GM21825 (cell line): ENCODE measurements at regions not wholly inside any gene's neighbourhood (a gene's known extent, or its start where the extent isn't known, plus 50 kb on each side); places are given as distances from the start of the nearest gene placed in this dataset.

Experiments used
- ATAC-seq: cut with Tn5 transposase; IDR thresholded peaks from one replicate; pipeline ENCODE4 v1.9.1; 2021; ENCODE audit warnings: mild to moderate bottlenecking, moderate library complexity; ENCODE audit not compliant: unreplicated experiment

GRCh38 chr5:159638954-159639559, 277.2 kb upstream of the ADRA1B start:
- no peak for ATAC-seq

DNA sequence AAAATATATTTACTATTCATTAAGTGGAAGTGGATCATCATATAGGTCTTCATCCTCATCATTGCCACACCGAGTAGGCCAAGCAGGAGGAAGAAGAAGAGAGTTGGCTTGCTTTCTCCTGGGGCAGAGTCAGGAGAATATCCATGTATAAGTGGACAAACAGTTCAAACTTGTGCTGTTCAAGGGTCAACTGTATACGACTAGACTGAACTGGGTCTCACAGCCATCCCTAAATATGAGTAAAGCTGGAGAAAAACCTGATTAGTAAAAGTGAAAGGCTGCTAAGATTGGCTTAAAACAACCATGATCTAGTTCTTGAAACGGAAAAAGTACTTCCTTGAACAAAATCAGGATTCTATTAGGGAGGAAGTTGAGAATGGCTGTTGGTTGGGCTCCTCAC, 276.7 kb upstream of the ADRA1B start:
- ATAC-seq: no peak

GRCh38 chr5:159640446-159640845, 275.8 kb upstream of the ADRA1B start:
- ATAC-seq: no peak

DNA sequence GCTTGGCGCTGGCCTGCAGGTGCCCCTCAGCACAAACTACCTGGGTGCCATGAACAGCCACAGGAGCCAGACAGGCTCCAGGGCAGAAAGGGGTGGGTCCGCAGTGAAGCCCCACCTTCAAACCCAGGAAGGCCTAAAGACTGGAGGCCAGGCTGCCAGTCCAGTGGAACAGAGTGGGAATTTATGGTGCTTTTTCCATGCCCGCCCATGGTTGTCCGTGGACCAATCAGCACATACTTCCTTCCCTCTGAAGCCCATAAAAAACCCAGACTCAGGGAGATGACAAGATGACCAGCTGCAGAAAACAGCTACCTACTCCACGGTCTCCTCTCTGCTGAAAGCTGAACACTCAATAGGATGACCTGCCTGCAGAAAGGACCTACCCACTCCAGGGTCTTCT, 275.4 kb upstream of the ADRA1B start:
- no peak for ATAC-seq

GRCh38 chr5:159641371-159642039, 274.8 kb upstream of the ADRA1B start:
- ATAC-seq: no peak

DNA sequence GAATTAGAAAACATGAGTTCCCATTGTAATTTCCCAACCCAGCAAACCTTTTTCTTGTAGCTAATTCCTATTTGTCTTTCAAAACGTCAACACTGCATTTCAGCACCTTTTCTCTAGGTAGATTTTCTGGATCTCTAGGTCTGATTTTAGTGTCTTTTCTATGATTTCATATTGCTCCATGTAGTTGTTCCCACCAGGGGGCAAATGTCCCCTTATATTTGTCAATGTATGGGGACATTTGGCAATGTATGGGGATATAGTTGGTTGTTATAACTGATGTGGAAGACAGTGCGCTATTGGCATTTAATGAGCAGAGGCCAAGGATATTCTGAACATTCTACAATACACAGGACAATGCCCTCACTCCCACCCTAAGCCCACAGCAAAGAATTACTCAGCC, 273.9 kb upstream of the ADRA1B start:
- ATAC-seq: no peak

DNA sequence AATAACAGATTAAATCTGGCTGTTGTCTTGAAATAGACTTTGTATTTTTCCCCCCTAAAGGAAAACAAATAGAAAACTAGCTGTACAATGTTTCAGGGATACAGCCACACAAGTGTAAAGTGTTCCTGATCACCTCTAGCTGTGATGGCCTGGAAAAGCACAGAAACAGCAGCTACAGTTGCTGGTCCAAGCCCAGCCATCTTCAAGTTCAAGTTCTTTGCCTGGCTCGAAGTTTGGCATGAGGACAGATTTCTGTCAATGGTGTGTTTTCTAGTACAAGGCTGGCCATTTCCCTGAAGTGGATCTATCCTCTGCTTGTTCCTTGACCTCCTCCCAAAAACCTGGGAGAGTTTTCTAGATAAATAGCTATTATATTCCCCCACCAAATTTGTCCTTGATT, 272.2 kb upstream of the ADRA1B start:
- no peak for ATAC-seq

- no peak for ATAC-seq
These were observed 271.0 kb upstream of the ADRA1B start for GRCh38 chr5:159645179-159645846.

DNA sequence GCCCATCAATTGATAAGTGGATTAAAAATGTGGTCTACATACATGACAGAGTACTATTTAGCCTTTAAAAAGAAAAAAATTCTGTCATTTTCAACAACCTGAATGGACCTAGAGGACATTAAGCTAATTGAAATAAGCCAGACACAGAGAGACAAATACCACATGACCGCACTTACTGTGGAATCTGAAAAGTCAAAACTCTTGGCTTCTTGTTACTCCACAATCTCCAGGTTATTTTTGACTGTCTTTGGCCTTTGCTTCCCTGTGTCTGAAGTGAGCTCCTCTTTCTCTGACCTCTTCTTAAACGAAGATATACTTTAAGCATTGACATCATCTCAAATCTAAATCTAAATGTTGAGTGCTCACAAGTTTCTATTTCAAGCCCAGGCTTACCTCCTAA, 265.5 kb upstream of the ADRA1B start:
- no peak for ATAC-seq

DNA sequence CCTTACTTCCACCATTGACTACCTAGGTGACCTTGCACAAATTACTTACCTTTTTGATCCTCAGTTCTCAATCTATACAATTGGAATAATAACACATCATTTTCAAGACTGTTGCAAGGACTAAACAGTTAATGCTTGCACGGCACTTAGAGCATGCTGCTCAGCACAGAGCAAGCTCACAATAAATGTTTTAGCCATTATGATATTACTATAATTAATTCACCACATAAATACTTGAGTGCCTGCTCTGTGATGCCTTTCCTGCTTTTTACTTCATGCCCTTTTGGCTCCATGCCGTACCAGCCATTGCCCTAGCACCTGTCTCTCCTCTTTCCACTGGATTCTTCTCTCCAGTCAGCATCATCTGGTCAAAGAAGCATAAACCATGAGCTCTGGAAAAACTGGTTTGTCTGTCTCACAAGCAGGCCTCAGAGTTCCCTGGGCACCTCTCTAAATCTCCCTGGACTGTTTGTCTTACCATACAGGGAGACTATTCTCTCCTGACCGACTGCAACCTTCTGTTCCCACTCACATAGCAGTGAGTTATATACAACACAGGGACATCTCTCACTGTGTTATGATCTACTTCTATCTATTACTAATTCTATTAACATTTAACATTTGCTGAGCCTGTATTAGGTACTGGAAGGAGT, 260.4 kb upstream of the ADRA1B start:
- no peak for ATAC-seq

- ATAC-seq: no peak
These were observed 259.0 kb upstream of the ADRA1B start for GRCh38 chr5:159657298-159657697.

- no peak for ATAC-seq
These were observed 258.5 kb upstream of the ADRA1B start for GRCh38 chr5:159657771-159658170.

GRCh38 chr5:159658266-159658925, 257.9 kb upstream of the ADRA1B start:
- ATAC-seq: no peak

DNA sequence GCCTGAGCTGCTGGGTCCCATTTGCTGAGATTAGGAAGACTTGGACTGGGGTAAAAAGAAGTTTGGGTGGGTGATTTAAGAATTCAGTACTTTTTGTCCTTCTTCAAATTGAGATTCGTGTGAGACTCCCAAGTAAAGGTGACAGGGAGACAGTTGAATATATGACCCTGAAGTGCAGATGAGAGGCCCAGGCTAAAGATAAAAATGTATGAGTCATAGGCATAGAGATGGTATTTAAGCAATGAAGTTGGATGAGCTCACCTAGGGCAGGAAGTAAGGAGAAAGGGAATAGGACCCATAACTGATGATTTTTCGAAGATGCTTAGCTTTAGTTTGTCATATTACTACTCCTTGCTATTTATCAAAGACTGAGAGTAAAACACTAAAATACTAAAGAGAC, 255.9 kb upstream of the ADRA1B start:
- no peak for ATAC-seq

DNA sequence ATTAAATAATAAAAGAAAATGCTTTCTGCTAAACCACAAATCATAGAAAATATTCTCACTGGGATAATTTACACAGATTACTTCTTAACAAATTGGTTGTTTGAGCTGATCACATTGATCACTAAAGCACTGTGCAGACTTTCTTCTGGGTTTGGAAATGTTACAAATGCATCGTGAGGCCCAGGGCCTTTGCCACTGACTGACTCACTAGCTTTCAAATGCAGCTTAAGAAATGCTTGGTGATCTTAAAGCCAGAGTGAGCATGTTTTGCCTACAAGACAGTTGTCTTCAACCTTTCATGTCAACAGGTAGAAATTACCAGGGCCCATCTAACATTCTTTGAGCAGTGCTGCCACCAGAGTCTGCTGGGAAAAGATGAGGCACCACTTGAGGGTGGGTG, 252.3 kb upstream of the ADRA1B start:
- no peak for ATAC-seq

- no peak for ATAC-seq
These were observed 249.0 kb upstream of the ADRA1B start for GRCh38 chr5:159667286-159667685.

- ATAC-seq: no peak
These were observed 247.7 kb upstream of the ADRA1B start for GRCh38 chr5:159668556-159668955.

GRCh38 chr5:159669559-159669958, 246.7 kb upstream of the ADRA1B start:
- ATAC-seq: no peak

DNA sequence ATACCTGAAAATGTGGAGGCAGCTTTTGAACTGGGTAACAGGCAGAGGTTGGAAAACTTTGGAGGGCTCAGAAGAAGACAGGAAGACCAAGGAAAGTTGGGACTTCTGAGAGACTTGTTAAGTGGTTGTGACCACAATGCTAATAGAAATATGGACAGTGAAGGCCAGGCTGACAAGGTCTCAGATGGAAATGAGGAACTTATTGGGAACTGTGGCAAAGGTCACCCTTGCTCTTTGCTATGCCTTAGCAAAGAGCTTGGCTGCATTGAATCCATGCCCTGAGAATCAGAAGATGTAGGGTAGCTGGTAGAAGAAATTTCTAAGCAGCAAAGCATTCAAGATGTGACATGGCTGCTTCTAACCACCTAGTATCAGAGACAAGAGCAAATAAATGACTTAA, 244.4 kb upstream of the ADRA1B start:
- ATAC-seq: no peak

DNA sequence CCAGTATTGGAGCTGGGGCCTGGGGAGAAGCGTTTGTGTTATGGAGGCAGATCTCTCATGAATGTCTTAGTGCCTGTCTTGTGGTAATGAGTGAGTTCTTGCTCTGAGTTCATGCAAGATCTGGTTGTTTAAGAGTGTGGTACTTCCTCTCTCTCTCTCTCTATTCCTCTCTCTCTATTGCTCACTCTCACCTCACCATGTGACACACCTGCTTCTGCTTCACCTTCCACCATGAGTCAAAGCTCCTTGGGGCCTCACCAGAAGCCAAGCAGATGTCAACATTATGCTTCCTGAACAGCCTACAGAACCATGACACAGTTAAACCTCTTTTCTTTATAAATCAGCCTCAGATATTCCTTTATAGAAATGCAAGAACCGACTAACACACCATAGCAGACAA, 242.7 kb upstream of the ADRA1B start:
- ATAC-seq: no peak

GRCh38 chr5:159678657-159679392, 237.5 kb upstream of the ADRA1B start:
- ATAC-seq: no peak
